ENCODE measurements at regions not wholly inside any gene's neighbourhood (a gene's known extent, or its start where the extent isn't known, plus 50 kb on each side); places are given as distances from the start of the nearest gene placed in this dataset.

GRCh38 chr6:119950681-119951080 lies 601.1 kb upstream of the MAN1A1 start:
- H3K27ac ChIP-seq (ENCODE audit: insufficient read depth, low read length), result no peak overlapping the region
- TF ChIP-seq EZH2 (IDR thresholded peaks at IDR 0.05; ENCODE audit: low read length, missing control alignments) (no peak), CTCF (conservative IDR thresholded peaks at IDR 0.05 in 1 of 2, IDR thresholded peaks at IDR 0.05 in 1 of 2; ENCODE audit: low read depth in 1 of 2, low read length in 2 of 2) (no peak)
- H3K9ac ChIP-seq (ENCODE audit: insufficient read depth, low read length), result no peak overlapping the region
- no peaks in the 10 kb centered on the region for H3K4me1 ChIP-seq (ENCODE audit: control insufficient read depth, extremely low read depth, insufficient read depth, low read length)
- H3K36me3 ChIP-seq (ENCODE audit: control insufficient read depth, insufficient read depth, low read length), result no peaks in the 10 kb centered on the region
- no peaks in the 10 kb centered on the region for H3K27me3 ChIP-seq (ENCODE audit: control insufficient read depth, insufficient read depth, low read length)
- no peaks in the 10 kb centered on the region for H3K9me3 ChIP-seq (ENCODE audit: control insufficient read depth, insufficient read depth, low read depth, low read length)
- no peak overlapping the region for H2AFZ ChIP-seq (ENCODE audit: low read length)
- no peaks in the 10 kb centered on the region for H3K79me2 ChIP-seq (ENCODE audit: control insufficient read depth, insufficient read depth, low read length)
- no peak overlapping the region for H3K4me3 ChIP-seq (replicated peaks in 1 of 4; ENCODE audit: control extremely low read depth in 1 of 4, insufficient read depth in 1 of 4, low read depth in 3 of 4, low read length in 4 of 4)
- DNase-seq (ENCODE audit: low read depth in 2 of 2), result no peak
- H4K20me1 ChIP-seq (ENCODE audit: control insufficient read depth, extremely low read depth, insufficient read depth, low read length), result no peaks in the 10 kb centered on the region
- no peak overlapping the region for H3K4me2 ChIP-seq (ENCODE audit: extremely low read depth, insufficient read depth, low read length)

GRCh38 chr6:119942078-119942752 lies 592.7 kb upstream of the MAN1A1 start:
- no peaks in the 10 kb centered on the region for H3K9me3 ChIP-seq (ENCODE audit: control insufficient read depth, insufficient read depth, low read depth, low read length)
- no peak overlapping the region for H2AFZ ChIP-seq (ENCODE audit: low read length)
- no peak for TF ChIP-seq EZH2 (IDR thresholded peaks at IDR 0.05; ENCODE audit: low read length, missing control alignments)
- TF ChIP-seq CTCF (conservative IDR thresholded peaks at IDR 0.05 in 1 of 2, IDR thresholded peaks at IDR 0.05 in 1 of 2; ENCODE audit: low read depth in 1 of 2, low read length in 2 of 2), result no peak
- no peaks in the 10 kb centered on the region for H3K79me2 ChIP-seq (ENCODE audit: control insufficient read depth, insufficient read depth, low read length)
- no peak overlapping the region for H3K4me2 ChIP-seq (ENCODE audit: extremely low read depth, insufficient read depth, low read length)
- no peak overlapping the region for H3K4me3 ChIP-seq (replicated peaks in 1 of 4; ENCODE audit: control extremely low read depth in 1 of 4, insufficient read depth in 1 of 4, low read depth in 3 of 4, low read length in 4 of 4)
- no peak overlapping the region for H3K9ac ChIP-seq (ENCODE audit: insufficient read depth, low read length)
- H4K20me1 ChIP-seq (ENCODE audit: control insufficient read depth, extremely low read depth, insufficient read depth, low read length), result no peaks in the 10 kb centered on the region
- H3K27me3 ChIP-seq (ENCODE audit: control insufficient read depth, insufficient read depth, low read length), result no peaks in the 10 kb centered on the region
- H3K27ac ChIP-seq (ENCODE audit: insufficient read depth, low read length), result no peak overlapping the region
- no peaks in the 10 kb centered on the region for H3K4me1 ChIP-seq (ENCODE audit: control insufficient read depth, extremely low read depth, insufficient read depth, low read length)
- DNase-seq (ENCODE audit: low read depth in 2 of 2), result no peak
- H3K36me3 ChIP-seq (ENCODE audit: control insufficient read depth, insufficient read depth, low read length), result no peaks in the 10 kb centered on the region

GRCh38 chr6:119938752-119939151 lies 589.2 kb upstream of the MAN1A1 start:
- H3K4me2 ChIP-seq (ENCODE audit: extremely low read depth, insufficient read depth, low read length), result no peak overlapping the region
- no peak overlapping the region for H3K4me3 ChIP-seq (replicated peaks in 1 of 4; ENCODE audit: control extremely low read depth in 1 of 4, insufficient read depth in 1 of 4, low read depth in 3 of 4, low read length in 4 of 4)
- DNase-seq (ENCODE audit: low read depth in 2 of 2), result no peak
- no peaks in the 10 kb centered on the region for H3K4me1 ChIP-seq (ENCODE audit: control insufficient read depth, extremely low read depth, insufficient read depth, low read length)
- H2AFZ ChIP-seq (ENCODE audit: low read length), result no peak overlapping the region
- H3K36me3 ChIP-seq (ENCODE audit: control insufficient read depth, insufficient read depth, low read length), result no peaks in the 10 kb centered on the region
- no peak overlapping the region for H3K9ac ChIP-seq (ENCODE audit: insufficient read depth, low read length)
- H3K27ac ChIP-seq (ENCODE audit: insufficient read depth, low read length), result no peak overlapping the region
- H3K9me3 ChIP-seq (ENCODE audit: control insufficient read depth, insufficient read depth, low read depth, low read length), result no peaks in the 10 kb centered on the region
- H3K27me3 ChIP-seq (ENCODE audit: control insufficient read depth, insufficient read depth, low read length), result no peaks in the 10 kb centered on the region
- no peaks in the 10 kb centered on the region for H4K20me1 ChIP-seq (ENCODE audit: control insufficient read depth, extremely low read depth, insufficient read depth, low read length)
- no peak for TF ChIP-seq CTCF (conservative IDR thresholded peaks at IDR 0.05 in 1 of 2, IDR thresholded peaks at IDR 0.05 in 1 of 2; ENCODE audit: low read depth in 1 of 2, low read length in 2 of 2)
- TF ChIP-seq EZH2 (IDR thresholded peaks at IDR 0.05; ENCODE audit: low read length, missing control alignments), result no peak
- H3K79me2 ChIP-seq (ENCODE audit: control insufficient read depth, insufficient read depth, low read length), result no peaks in the 10 kb centered on the region
